GM21529 (cell line): ENCODE measurements at regions not wholly inside any gene's neighbourhood (a gene's known extent, or its start where the extent isn't known, plus 50 kb on each side); places are given as distances from the start of the nearest gene placed in this dataset.
"Not testable (repeated sequence)": the region's sequence is repeated elsewhere in the genome, so short reads cannot be mapped to it uniquely, and the experiment has no call there.

Experiments used
- ATAC-seq: cut with Tn5 transposase; IDR thresholded peaks from one replicate; pipeline ENCODE4 v1.9.1; 2021; ENCODE audit not compliant: unreplicated experiment

DNA sequence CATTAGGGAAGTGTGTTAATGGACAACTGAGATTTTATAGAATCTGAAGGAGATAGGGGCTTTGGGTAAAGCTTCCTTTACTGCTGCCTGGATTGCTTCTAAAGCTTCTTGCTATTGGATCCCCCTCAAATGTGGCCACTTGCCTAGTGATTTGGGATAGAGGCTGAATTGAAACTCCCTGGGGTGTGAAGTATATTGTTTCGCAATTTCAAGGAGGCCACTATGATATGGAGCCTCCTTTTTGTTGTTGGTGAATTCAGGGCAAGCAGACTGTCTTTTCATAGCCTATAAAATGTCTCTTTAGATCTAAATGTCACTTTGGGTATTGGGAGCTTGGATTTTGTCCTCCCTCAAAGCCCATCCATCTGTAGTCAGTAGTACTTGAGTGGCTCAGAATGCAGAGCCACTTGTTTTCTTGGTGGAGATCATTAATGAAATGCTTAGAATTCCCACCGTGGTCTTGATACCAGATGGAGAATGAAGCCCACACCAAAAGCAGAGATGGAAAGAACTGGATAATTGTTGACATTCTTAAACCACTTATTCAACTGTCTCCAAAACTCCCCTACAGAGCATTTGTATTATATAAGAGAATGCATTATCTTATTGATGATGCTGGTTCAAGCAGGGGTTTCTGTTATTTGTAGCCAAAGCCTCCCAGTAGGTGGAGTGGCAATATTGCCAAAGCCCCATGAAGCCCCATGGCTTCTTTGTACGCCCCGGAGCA is 144.3 kb upstream of the KCNE2 start:
- ATAC-seq: no peak

DNA sequence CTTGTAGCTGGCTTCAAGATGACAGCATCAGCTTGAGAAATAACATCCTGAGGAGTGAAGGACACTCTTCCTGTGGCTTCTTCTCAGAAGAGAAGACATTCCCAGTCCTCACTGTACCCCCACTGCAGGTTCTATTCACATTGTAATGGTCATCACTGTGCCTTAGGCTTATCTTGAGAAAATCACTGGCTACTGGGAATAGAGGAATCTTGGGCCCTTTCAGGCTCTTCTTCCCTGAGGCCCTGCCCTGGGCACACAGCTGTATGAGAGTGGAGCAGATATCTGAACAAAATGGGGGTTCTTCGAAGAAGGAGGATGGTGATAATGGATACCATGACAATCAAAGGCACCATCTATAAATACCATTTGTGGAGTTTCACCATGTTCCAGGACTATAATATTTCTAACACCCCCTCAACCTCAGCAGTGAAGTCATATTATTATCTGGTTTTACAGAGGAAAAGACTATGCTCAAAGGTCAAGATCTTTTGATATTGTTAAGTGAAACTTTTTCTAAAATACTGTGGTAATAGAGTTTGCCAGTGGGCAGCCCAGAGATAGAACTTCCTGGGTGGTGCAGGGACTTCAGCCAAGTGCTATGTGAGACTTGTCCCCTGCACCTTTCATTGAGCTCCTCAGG is 143.1 kb upstream of the KCNE2 start:
- no peak for ATAC-seq

DNA sequence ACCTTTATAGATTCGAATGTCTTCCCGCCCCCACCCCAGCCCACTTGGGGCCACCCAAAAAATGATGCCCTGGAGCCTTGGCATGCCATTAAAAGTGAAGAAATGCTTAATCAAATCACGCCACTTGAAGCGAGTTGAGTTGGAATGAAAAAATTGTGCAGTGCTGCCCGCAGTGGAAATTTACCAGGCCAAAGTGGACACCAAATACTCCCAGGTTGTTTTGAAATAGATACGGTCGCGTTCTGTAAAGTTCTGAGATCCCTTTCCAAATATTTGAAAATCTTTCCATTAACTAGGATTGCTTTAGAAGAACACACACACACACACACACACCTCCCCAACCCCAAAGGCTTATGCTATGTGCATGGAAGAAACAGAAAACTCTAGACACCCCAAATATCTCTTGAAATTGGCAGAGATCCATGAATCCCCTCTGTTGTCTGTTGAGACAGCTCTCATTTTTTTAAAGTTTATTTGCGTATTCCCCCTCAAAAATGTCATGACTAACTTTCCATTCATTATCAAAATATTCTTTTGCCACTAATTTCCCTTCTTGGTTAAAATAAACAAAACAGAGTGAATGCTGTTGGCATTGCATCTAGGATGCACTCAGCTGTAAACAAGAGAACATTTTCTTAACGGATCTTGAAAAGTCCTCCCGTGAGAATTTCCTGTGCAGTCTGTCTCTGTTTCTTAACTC is 142.3 kb upstream of the KCNE2 start:
- no peak for ATAC-seq

DNA sequence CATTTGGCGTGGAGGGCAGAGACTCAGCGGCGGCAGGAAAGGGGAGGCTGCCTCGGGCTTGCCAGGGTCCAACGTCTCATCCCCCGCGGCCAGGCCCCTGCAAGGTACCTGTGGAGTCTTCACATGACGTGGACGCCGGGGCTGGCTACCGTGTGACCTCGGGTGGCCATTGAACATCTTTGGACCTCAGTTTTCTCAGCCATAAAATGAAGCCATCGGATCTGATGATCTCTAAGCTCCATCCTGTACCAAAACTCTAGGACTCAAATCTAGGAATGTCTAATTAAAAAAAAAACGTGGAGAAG is 141.8 kb upstream of the KCNE2 start:
- ATAC-seq: no peak

DNA sequence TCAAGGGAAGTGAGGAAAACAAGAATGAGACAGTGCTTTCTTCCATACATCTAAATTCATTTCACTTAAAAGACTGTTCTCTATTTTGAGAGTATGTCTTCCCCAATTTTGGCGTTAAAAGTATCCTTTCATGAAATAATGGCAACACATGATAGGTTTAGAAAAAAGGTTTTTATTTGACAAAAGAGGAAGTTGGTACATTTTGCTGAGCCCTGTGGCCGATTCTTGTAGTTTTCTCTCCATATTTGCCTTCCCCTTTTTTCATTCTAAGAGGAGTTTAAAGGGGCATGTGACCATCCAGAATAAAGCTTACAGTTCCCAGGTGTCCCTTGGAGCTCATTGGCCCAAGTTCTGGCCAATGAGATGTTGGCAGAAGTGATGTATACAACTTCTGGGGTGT is 140.4 kb upstream of the KCNE2 start:
- ATAC-seq: no peak

DNA sequence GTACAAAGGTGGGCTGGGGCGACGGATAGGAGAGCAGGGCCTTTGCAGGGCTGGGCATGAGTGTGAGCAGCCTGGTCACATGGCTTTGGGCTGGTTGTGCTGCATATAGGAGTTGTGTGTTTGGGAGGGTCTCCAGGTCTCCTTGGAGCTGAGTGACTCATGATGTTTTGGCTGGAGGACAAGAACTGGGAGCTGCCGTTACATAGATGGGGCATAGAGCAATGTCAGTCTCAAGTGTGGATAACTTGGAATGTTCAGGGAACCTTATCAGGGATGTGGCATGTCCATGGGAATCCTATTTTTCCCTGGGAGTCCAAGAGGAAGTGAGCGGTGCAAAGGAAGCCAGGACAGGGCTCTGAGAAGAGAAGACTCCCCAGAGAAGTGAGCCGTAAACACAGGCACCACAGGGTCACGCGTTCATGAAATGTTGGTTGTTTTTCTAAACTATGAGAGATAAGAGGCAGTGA is 136.4 kb upstream of the KCNE2 start:
- ATAC-seq: no peak

DNA sequence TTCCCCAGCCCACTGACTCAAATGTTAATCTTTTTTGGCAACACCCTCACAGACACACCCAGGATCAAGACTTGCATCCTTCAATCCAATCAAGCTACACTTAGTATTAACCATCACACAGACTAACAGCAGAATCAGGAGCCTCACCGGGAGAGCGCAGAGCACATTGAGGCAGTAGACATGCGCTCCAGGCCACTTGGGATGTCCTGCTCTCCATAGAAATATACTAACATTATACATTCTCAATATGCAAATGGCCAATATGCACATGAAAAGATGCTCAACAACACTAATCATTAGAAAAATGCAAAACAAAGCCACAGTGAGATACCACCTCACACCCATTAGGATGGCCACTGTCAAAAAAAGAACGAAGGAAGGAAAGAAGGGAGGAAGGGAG is 135.0 kb upstream of the KCNE2 start:
- ATAC-seq: no peak

DNA sequence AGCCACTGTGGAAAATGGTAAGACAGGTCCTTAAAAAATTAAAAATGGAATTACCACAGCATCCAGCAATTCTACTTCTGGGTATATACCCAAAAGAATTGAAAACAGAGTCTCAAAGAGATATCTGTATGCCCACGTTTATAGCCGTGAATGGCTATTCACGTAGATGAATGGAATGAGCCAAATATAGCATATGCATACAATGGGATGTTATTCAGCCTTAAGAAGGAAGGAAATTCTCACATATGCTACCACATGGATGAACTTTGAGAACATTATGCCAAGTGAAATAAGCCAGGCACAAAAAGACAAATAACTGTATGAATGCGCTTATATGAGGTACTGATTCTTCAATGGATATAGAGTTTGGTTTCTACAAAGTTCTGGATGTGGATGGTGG is 134.5 kb upstream of the KCNE2 start:
- ATAC-seq: no peak

DNA sequence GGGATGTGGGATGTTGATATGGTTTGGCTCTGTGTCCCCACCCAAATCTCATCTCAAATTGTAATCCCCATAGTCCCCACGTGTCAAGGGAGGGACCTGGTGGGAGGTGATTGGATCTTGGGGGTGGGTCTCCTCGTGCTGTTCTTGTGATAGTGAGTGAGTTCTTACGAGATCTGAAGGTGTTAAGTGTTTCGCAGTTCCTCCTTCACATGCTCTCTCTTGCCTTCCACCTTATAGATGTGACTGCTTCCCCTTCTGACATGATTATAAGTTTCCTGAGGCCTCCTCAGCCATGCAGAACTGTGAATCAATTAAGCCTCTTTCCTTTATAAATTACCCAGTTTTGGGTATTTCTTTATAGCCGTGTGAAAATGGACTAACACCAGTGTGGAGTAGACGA is 130.1 kb upstream of the KCNE2 start:
- ATAC-seq: not testable (repeated sequence)

DNA sequence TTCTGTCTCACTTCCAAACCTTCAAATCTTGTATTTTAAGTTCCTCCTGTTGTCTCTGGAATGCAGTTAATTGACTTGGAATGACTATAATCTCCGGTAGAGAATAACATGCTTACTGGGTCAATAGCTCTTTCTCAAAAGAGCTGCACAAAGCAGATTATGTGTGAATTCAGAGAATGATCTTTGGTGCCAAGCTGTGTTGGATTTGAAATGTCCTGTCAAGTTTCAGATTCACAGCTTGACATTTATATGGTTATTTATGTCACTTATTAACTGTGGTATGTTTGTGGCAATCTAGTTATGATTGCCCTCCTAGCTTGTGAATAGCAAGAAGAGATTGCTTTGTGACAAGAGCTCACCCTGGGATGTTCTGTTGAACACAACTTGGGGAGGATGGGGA is 128.3 kb upstream of the KCNE2 start:
- ATAC-seq: no peak

DNA sequence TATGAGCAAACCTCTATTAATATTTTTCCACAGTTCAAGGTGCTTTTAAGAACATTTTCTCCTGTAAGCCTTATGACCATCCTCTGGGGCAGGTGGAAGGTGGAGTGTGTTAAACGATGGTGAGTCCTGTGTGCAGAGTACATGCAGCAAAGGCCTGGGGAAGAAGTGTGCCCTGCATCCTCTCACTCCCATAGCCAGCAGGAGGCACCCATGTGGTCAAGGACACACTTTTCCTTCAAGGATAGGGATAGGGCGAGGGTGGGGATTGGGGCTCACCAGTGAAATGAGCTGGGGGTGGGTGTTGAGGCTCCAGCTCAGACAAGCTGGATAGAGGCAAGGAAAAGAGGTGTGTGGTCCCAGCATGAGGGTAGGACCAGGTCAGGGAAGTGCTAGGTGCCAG is 120.8 kb upstream of the KCNE2 start:
- ATAC-seq: no peak

DNA sequence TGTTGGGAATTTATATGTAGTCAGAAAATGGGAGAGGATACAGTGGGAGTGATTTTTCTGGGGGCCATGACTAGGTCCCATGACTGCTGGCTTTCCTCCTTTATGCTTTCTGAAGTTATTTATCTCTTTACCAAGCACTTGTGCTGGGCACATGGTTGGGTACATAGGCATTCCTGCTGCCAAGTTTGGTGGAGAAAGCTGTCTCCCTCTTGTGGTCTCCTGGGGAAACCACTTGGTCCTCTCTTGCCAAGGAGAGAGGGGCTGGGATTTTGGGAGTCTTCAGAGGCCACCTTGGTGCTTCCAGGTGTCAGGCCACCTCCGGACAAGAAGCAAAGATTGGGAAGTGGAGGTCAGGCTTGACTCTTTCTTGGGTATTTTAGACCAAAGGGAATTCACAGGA is 120.2 kb upstream of the KCNE2 start:
- no peak for ATAC-seq

DNA sequence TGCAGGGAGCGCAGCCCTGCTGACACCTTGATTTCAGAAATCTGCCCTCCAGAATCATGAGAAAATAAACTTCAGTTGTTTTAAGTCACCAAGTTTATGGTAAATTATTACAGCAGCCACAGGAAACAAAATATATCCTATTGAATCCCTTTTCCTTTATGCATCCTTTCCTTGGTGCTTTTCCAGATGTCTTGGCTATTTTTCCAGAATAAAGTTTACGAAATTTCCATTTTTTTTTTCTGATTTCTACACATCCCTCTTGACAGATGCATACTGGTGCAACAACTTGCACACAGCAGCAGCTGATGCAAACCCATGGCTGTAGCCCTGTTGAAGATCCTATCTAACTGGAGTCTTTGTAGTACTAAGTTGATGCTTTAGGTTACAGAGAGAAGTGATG is 111.1 kb upstream of the KCNE2 start:
- no peak for ATAC-seq

DNA sequence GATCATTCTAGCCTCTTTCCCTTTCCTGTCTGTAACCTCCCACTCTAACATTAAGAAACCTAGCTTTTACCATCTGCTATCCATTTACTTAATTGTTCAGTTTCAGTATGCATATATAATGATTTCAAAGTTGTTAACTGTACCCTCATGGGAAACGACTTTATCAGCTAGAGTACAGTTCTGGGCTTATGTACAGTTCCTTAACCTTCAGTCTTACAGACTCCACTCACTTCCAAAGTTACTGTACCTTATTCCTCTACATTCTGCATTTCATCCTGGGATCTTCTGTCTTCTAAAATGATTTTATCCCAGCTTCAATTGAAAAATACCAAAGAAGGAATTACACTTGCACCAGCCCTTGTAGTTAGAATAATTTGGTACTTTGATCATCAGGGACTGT is 108.7 kb upstream of the KCNE2 start:
- ATAC-seq: no peak

DNA sequence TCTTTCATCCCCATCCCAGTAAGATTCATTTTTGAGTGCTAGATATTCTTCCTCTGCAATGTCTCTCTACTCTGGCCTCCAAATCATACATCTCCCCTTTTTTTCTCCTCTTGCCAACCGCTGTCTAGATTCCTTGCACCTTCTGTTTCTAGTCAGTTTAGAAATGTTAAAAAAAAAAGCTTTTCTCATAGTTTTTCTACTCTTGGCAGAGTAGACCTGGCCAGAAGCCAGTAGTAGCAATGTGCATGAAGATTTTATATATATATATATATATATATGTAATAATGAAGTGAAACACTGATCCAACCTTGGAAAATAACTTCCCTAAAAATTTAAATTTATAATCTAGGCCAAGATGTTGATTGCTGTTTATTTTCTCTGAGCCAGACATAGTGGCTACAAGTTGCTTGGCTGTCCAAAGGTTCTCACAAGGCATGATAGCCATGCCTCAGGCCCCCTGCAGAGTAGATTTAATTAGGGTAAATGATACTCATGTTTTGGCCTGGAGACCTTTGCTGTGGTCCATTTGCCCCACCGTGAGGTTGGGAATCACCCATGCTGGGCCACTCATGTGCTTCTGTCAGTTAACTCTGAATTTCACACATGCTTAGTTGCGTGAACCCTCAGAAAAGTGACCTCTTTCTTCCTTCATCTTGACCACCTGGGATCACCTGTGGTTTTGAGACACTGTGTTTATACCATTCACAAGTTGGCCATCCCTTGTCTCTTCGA is 103.4 kb upstream of the KCNE2 start:
- no peak for ATAC-seq

DNA sequence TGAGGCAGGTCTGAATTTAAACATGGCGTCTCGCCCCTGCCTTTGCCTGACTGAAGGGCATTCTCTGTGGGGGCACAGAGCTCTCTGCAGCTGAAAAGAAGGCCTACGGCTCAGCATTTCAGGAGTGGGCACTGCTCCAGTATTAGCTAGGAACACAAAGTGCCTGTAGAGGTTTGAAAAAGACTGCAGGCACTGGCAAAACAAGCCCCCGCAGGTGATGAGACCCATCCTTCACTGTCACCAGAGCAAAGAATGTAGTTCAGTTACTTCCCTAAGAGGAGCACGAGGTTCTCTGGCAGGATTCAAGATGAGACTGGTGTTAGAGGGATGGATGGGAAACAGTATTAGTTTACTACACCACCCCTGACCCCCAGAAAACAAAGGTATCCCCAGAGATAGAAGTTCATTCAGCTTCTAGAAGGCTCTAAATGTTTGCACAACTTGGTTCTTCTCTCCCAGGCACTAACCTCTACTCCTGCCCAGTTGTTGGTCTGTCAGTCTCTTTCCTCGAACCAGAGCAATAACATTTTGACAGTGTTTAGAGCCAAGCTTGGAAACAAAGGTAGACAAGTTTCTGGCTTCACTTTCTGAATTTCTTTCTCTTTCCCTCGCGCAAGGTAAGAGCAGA is 101.9 kb upstream of the KCNE2 start:
- ATAC-seq: no peak

DNA sequence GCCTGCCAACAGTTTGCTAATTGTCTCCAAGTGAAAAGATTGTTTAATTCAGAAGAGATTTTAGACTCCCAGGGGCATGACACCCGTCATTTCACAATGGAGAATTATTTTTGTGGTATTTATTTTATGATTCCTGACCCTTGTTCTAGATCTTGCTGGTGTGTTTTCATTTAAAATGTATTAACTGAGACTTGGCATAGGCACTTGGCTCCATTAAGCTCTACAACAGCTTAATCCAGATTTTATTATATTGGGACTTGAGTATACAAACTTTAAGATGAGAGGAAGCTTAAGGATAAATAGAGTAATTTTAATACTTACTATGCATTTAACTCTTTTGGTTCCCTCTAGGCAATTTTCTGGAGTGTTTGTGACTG is 101.3 kb upstream of the KCNE2 start:
- ATAC-seq: no peak

DNA sequence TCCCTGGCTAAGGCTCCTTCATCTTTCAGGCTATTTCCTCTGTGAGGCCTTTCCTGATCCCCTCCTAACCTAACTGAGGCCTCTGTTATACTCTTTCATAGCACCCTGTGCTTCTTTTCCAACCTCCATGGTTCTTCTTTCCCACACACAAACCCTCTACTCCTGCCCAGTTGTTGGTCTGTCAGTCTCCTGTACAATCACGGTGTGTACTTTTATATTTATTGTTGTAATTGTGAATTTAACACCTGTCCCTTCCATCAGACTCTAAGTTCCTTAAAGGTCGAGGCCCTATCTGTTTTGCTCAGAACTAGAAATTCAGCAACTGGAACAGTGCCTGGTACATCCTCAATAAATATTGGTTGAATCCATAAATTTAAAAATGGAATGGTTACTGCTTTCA is 100.2 kb upstream of the KCNE2 start:
- ATAC-seq: no peak

DNA sequence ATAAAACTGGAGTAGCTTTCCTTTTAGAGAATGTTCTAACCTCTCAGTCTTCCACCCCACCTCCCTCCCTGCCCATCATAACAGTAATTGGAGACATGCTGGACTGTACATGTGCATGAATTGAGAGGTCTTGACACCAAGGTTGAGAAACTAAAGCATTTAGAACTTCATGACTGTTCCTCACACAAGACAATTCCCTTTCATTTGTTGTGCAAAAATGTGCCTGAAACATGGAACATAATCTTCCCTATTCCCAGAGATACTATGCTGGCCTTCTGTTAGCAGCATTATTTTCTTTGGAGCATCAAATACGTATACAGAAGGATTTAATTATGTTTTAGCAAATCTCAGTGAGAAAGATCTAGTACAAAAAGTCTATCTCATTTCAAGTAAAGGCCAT is 97.5 kb upstream of the KCNE2 start:
- no peak for ATAC-seq

DNA sequence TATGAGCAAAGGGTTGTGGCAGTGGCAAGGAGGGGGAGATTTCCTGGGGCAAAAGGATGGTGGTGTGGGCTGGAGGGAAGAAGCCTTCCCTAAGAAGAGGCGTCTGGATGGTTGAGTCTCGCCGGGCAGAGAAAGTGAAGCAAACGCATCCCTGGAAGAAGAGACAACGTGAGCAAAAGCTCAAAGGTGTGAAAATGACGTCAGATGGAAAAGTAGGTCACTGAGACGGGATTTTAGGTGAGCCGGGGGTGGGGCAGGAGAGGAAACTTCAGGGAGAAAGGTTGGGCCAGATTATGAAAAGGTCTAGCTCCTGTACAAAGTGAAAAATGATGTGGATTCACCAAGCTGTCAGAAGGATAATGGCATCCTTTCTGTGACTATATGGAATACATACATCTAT is 95.3 kb upstream of the KCNE2 start:
- ATAC-seq: no peak

DNA sequence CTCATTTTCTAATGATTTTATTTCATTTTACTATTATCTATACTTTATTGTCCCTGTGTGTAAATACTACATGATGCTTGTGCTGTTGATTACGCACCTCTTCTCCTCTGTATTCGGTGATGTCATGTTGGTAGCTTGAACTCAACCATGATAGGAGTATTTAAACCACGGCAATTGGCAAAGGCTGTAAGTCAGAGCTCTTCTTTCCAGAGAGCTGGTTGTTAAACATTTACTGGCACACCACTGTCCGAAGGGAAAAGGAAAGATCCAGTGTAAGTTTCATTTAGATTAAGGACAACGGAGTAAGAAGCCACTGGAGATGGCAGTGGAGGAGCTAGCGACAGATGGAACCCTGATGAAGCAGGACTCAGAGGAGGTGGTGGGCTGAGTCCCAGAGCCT is 93.4 kb upstream of the KCNE2 start:
- no peak for ATAC-seq
